HCT116 (cell line): ENCODE measurements at regions not wholly inside any gene's neighbourhood (a gene's known extent, or its start where the extent isn't known, plus 50 kb on each side); places are given as distances from the start of the nearest gene placed in this dataset.

Source experiments
- EGR1 ChIP-seq: IDR thresholded peaks from 2 replicates; pipeline ENCODE4 v1.6.1; 2012; ENCODE audit warnings: low read depth
- EZH2 ChIP-seq: fragments of 200-600 bp; sonication (generic); IDR thresholded peaks from 2 replicates; pipeline ENCODE4 v1.6.1; 2017; ENCODE audit warnings: antibody characterized with exemption, mixed run types
- MAX ChIP-seq: IDR thresholded peaks from 2 replicates; pipeline ENCODE4 v1.6.1; 2012
- POLR2A ChIP-seq: IDR thresholded peaks from 2 replicates; pipeline ENCODE4 v1.7.0; 2011; ENCODE audit warnings: borderline replicate concordance; ENCODE audit not compliant: insufficient read depth, insufficient read length; ENCODE audit errors: extremely low read depth
- POLR2AphosphoS5 ChIP-seq: IDR thresholded peaks from 2 replicates; pipeline ENCODE4 v1.6.1; 2011; ENCODE audit warnings: mild to moderate bottlenecking, low read depth, low read length, moderate library complexity
- RAD21 ChIP-seq: IDR thresholded peaks from 2 replicates; pipeline ENCODE4 v1.6.1; 2012; ENCODE audit warnings: low read depth, mild to moderate bottlenecking
- SIN3A ChIP-seq: IDR thresholded peaks from 2 replicates; pipeline ENCODE4 v1.6.1; 2012; ENCODE audit warnings: low read depth
- YY1 ChIP-seq: IDR thresholded peaks from 2 replicates; pipeline ENCODE4 v1.6.1; 2011; ENCODE audit warnings: low read length, low read depth, moderate library complexity, mild to moderate bottlenecking; ENCODE audit not compliant: insufficient replicate concordance; ENCODE audit errors: extremely low read depth
- ZNF274 ChIP-seq: fragments of 200-500 bp; sonication (Bioruptor generic); IDR thresholded peaks from 2 replicates; pipeline ENCODE4 v1.6.1; 2014; ENCODE audit warnings: mild to moderate bottlenecking, low read depth, low read length, inconsistent platforms
- TF ChIP-seq, protein P1 (sequence below), 3 experiments: fragments of 200-600 bp in 1 of 3; sonication (generic) in 1 of 3; IDR thresholded peaks in 2 of 3; conservative IDR thresholded peaks in 1 of 3; 2 replicates each; pipeline ENCODE4 v1.5.1; 2012 to 2017; ENCODE audit warnings: low read depth in 2 of 3, low read length in 2 of 3, antibody characterized with exemption in 1 of 3, borderline replicate concordance in 1 of 3, control low read depth in 1 of 3, mild to moderate bottlenecking in 1 of 3, mixed read lengths in 1 of 3, mixed run types in 1 of 3, moderate library complexity in 1 of 3; ENCODE audit not compliant: insufficient read depth in 1 of 3

DNA sequence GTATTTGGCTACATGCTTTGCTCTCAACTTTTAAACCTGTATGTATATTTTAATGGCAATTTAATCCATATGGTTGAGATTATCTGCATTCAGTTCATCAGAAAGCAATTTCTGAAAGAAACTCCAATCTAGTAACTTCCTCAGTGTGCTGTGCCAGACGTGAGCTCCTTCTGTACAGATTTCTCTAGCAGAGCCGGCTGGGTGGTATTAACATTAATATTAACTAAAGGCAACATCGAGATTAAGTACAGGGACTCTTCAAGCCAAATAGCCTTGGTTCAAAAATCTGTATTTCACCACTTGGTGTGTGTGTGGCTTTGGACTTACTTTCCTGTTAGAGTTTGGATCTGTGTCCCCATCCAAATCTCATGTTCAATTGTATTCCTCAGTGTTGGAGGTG lies 55.5 kb upstream of the NUDT7 start:
- TF ChIP-seq RAD21 (no peak), EZH2 (no peak), POLR2A (no peak), YY1 (no peak), EGR1 (no peak), POLR2AphosphoS5 (no peak), MAX (no peak), ZNF274 (no peak), SIN3A (no peak)
- TF ChIP-seq, protein P1, sequence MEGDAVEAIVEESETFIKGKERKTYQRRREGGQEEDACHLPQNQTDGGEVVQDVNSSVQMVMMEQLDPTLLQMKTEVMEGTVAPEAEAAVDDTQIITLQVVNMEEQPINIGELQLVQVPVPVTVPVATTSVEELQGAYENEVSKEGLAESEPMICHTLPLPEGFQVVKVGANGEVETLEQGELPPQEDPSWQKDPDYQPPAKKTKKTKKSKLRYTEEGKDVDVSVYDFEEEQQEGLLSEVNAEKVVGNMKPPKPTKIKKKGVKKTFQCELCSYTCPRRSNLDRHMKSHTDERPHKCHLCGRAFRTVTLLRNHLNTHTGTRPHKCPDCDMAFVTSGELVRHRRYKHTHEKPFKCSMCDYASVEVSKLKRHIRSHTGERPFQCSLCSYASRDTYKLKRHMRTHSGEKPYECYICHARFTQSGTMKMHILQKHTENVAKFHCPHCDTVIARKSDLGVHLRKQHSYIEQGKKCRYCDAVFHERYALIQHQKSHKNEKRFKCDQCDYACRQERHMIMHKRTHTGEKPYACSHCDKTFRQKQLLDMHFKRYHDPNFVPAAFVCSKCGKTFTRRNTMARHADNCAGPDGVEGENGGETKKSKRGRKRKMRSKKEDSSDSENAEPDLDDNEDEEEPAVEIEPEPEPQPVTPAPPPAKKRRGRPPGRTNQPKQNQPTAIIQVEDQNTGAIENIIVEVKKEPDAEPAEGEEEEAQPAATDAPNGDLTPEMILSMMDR (IDR thresholded peaks at IDR 0.05 in 2 of 3, conservative IDR thresholded peaks at IDR 0.05 in 1 of 3; ENCODE audit: borderline replicate concordance in 1 of 3, insufficient read depth in 1 of 3, low read depth in 2 of 3, low read length in 2 of 3), result no peak
